ENCODE measurements at regions not wholly inside any gene's neighbourhood (a gene's known extent, or its start where the extent isn't known, plus 50 kb on each side); places are given as distances from the start of the nearest gene placed in this dataset.

GRCh38 chr17:77402159-77402731 is 261.5 kb downstream of the SEC14L1 start:
- DNase-seq (ENCODE audit: insufficient read length, low spot score) (no peak), FAIRE-seq (no peak)

GRCh38 chr17:77403854-77404253 is 263.1 kb downstream of the SEC14L1 start:
- no peak for DNase-seq (ENCODE audit: insufficient read length, low spot score)
- no peak for TF ChIP-seq POLR2A (IDR thresholded peaks at IDR 0.05; ENCODE audit: low read depth, low read length)
- FAIRE-seq = no peak

More at GRCh38 chr17:77402159-77402731, 261.5 kb downstream of the SEC14L1 start:
- no peak for TF ChIP-seq POLR2A (IDR thresholded peaks at IDR 0.05; ENCODE audit: low read depth, low read length)

GRCh38 chr17:77404812-77405581 is 264.2 kb downstream of the SEC14L1 start:
- FAIRE-seq = no peak
- TF ChIP-seq POLR2A (IDR thresholded peaks at IDR 0.05; ENCODE audit: low read depth, low read length) = no peak
- DNase-seq (ENCODE audit: insufficient read length, low spot score) = peak; percentile 95

- no peak for TF ChIP-seq POLR2A (IDR thresholded peaks at IDR 0.05; ENCODE audit: low read depth, low read length)
- DNase-seq (ENCODE audit: insufficient read length, low spot score) (no peak), FAIRE-seq (no peak)
Observed at GRCh38 chr17:77405867-77406732, 265.3 kb downstream of the SEC14L1 start.

GRCh38 chr17:77407321-77408277 is 266.8 kb downstream of the SEC14L1 start:
- FAIRE-seq (no peak), DNase-seq (ENCODE audit: insufficient read length, low spot score) (no peak)
- no peak for TF ChIP-seq POLR2A (IDR thresholded peaks at IDR 0.05; ENCODE audit: low read depth, low read length)

- no peak for DNase-seq (ENCODE audit: insufficient read length, low spot score)
- FAIRE-seq = no peak
- no peak for TF ChIP-seq POLR2A (IDR thresholded peaks at IDR 0.05; ENCODE audit: low read depth, low read length)
Observed at GRCh38 chr17:77408284-77408683, 267.5 kb downstream of the SEC14L1 start.

- FAIRE-seq = no peak
- no peak for DNase-seq (ENCODE audit: insufficient read length, low spot score)
- TF ChIP-seq POLR2A (IDR thresholded peaks at IDR 0.05; ENCODE audit: low read depth, low read length) = no peak
Observed at GRCh38 chr17:77409282-77410161, 268.8 kb downstream of the SEC14L1 start.

GRCh38 chr17:77410470-77410869 is 269.7 kb downstream of the SEC14L1 start:
- DNase-seq (ENCODE audit: insufficient read length, low spot score) (no peak), FAIRE-seq (no peak)
- no peak for TF ChIP-seq POLR2A (IDR thresholded peaks at IDR 0.05; ENCODE audit: low read depth, low read length)

GRCh38 chr17:77414811-77415400 is 274.1 kb downstream of the SEC14L1 start:
- FAIRE-seq (no peak), DNase-seq (ENCODE audit: insufficient read length, low spot score) (no peak)
- TF ChIP-seq POLR2A (IDR thresholded peaks at IDR 0.05; ENCODE audit: low read depth, low read length) = no peak

- DNase-seq (ENCODE audit: insufficient read length, low spot score) = no peak
- no peak for TF ChIP-seq POLR2A (IDR thresholded peaks at IDR 0.05; ENCODE audit: low read depth, low read length)
- no peak for FAIRE-seq
Observed at GRCh38 chr17:77416105-77416713, 275.4 kb downstream of the SEC14L1 start.

GRCh38 chr17:77417575-77417974 is 276.8 kb downstream of the SEC14L1 start:
- FAIRE-seq (no peak), DNase-seq (ENCODE audit: insufficient read length, low spot score) (no peak)
- TF ChIP-seq POLR2A (IDR thresholded peaks at IDR 0.05; ENCODE audit: low read depth, low read length) = no peak

- DNase-seq (ENCODE audit: insufficient read length, low spot score) (no peak), FAIRE-seq (no peak)
- TF ChIP-seq POLR2A (IDR thresholded peaks at IDR 0.05; ENCODE audit: low read depth, low read length) = no peak
Observed at GRCh38 chr17:77418609-77419008, 277.8 kb downstream of the SEC14L1 start.
